ENCODE measurements at regions not wholly inside any gene's neighbourhood (a gene's known extent, or its start where the extent isn't known, plus 50 kb on each side); places are given as distances from the start of the nearest gene placed in this dataset.

GRCh38 chr3:95310560-95310959 lies 1247.7 kb downstream of the NSUN3 start:
- Histone ChIP-seq H3K27ac (ENCODE audit: low read depth in 1 of 2, low read length in 1 of 2) (no peak overlapping the region), H3K9ac (ENCODE audit: insufficient read depth in 1 of 2, low read length in 2 of 2) (no peak overlapping the region), H3K4me1 (ENCODE audit: control insufficient read depth in 5 of 5, insufficient read depth in 5 of 5, low read length in 5 of 5) (no peaks in the 10 kb centered on the region), H3K4me3 (no peak overlapping the region), H3K9me3 (ENCODE audit: control insufficient read depth in 4 of 4, insufficient read depth in 3 of 4, low read length in 3 of 4) (no peaks in the 10 kb centered on the region), H3K27me3 (ENCODE audit: control insufficient read depth in 3 of 3, insufficient read depth in 3 of 3, low read length in 2 of 3) (no peaks in the 10 kb centered on the region), H3K36me3 (ENCODE audit: control insufficient read depth in 4 of 4, insufficient read depth in 4 of 4, low read length in 4 of 4) (no peaks in the 10 kb centered on the region)
- WGBS, 2 donors = 86 to 89% methylated on average over 2 of the region's 2 CpGs
- TF ChIP-seq, protein P1, sequence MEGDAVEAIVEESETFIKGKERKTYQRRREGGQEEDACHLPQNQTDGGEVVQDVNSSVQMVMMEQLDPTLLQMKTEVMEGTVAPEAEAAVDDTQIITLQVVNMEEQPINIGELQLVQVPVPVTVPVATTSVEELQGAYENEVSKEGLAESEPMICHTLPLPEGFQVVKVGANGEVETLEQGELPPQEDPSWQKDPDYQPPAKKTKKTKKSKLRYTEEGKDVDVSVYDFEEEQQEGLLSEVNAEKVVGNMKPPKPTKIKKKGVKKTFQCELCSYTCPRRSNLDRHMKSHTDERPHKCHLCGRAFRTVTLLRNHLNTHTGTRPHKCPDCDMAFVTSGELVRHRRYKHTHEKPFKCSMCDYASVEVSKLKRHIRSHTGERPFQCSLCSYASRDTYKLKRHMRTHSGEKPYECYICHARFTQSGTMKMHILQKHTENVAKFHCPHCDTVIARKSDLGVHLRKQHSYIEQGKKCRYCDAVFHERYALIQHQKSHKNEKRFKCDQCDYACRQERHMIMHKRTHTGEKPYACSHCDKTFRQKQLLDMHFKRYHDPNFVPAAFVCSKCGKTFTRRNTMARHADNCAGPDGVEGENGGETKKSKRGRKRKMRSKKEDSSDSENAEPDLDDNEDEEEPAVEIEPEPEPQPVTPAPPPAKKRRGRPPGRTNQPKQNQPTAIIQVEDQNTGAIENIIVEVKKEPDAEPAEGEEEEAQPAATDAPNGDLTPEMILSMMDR (IDR thresholded peaks at IDR 0.05; ENCODE audit: control extremely low read depth, extremely low read depth) = no peak
- ATAC-seq (ENCODE audit: insufficient read depth, low FRiP score) (no peak), DNase-seq (no peak)

- H3K9me3 ChIP-seq (ENCODE audit: control insufficient read depth in 4 of 4, insufficient read depth in 3 of 4, low read length in 3 of 4) = no peaks in the 10 kb centered on the region
- TF ChIP-seq, protein P1 (IDR thresholded peaks at IDR 0.05; ENCODE audit: control extremely low read depth, extremely low read depth) = no peak
- no peaks in the 10 kb centered on the region for H3K27me3 ChIP-seq (ENCODE audit: control insufficient read depth in 3 of 3, insufficient read depth in 3 of 3, low read length in 2 of 3)
- H3K36me3 ChIP-seq (ENCODE audit: control insufficient read depth in 4 of 4, insufficient read depth in 4 of 4, low read length in 4 of 4) = no peaks in the 10 kb centered on the region
- no peak overlapping the region for H3K9ac ChIP-seq (ENCODE audit: insufficient read depth in 1 of 2, low read length in 2 of 2)
- WGBS, 2 donors = 51 to 80% methylated on average over 2 of the region's 2 CpGs
- DNase-seq (no peak), ATAC-seq (ENCODE audit: insufficient read depth, low FRiP score) (no peak)
- no peak overlapping the region for H3K4me3 ChIP-seq
- H3K27ac ChIP-seq (ENCODE audit: low read depth in 1 of 2, low read length in 1 of 2) = no peak overlapping the region
- H3K4me1 ChIP-seq (ENCODE audit: control insufficient read depth in 5 of 5, insufficient read depth in 5 of 5, low read length in 5 of 5) = no peaks in the 10 kb centered on the region
These were observed 1248.4 kb downstream of the NSUN3 start for GRCh38 chr3:95311272-95311671.

GRCh38 chr3:95312650-95313049 lies 1249.8 kb downstream of the NSUN3 start:
- Histone ChIP-seq H3K27ac (ENCODE audit: low read depth in 1 of 2, low read length in 1 of 2) (no peak overlapping the region), H3K36me3 (ENCODE audit: control insufficient read depth in 4 of 4, insufficient read depth in 4 of 4, low read length in 4 of 4) (no peaks in the 10 kb centered on the region), H3K9me3 (ENCODE audit: control insufficient read depth in 4 of 4, insufficient read depth in 3 of 4, low read length in 3 of 4) (no peaks in the 10 kb centered on the region), H3K4me1 (ENCODE audit: control insufficient read depth in 5 of 5, insufficient read depth in 5 of 5, low read length in 5 of 5) (no peaks in the 10 kb centered on the region), H3K9ac (ENCODE audit: insufficient read depth in 1 of 2, low read length in 2 of 2) (no peak overlapping the region), H3K27me3 (ENCODE audit: control insufficient read depth in 3 of 3, insufficient read depth in 3 of 3, low read length in 2 of 3) (no peaks in the 10 kb centered on the region), H3K4me3 (no peak overlapping the region)
- WGBS, 2 donors = 54 to 64% methylated on average over 3 of the region's 3 CpGs
- DNase-seq = no peak
- ATAC-seq (ENCODE audit: insufficient read depth, low FRiP score) = no peak
- TF ChIP-seq, protein P1 (IDR thresholded peaks at IDR 0.05; ENCODE audit: control extremely low read depth, extremely low read depth) = no peak

GRCh38 chr3:95319921-95320494 lies 1257.1 kb downstream of the NSUN3 start:
- H3K4me1 ChIP-seq (ENCODE audit: control insufficient read depth in 5 of 5, insufficient read depth in 5 of 5, low read length in 5 of 5) = no peaks in the 10 kb centered on the region
- no peak overlapping the region for H3K27ac ChIP-seq (ENCODE audit: low read depth in 1 of 2, low read length in 1 of 2)
- no peak for ATAC-seq (ENCODE audit: insufficient read depth, low FRiP score)
- no peak for DNase-seq
- TF ChIP-seq, protein P1 (IDR thresholded peaks at IDR 0.05; ENCODE audit: control extremely low read depth, extremely low read depth) = no peak
- no peak overlapping the region for H3K4me3 ChIP-seq
- H3K9me3 ChIP-seq (ENCODE audit: control insufficient read depth in 4 of 4, insufficient read depth in 3 of 4, low read length in 3 of 4) = no peaks in the 10 kb centered on the region
- H3K9ac ChIP-seq (ENCODE audit: insufficient read depth in 1 of 2, low read length in 2 of 2) = no peak overlapping the region
- H3K36me3 ChIP-seq (ENCODE audit: control insufficient read depth in 4 of 4, insufficient read depth in 4 of 4, low read length in 4 of 4) = no peaks in the 10 kb centered on the region
- H3K27me3 ChIP-seq (ENCODE audit: control insufficient read depth in 3 of 3, insufficient read depth in 3 of 3, low read length in 2 of 3) = no peaks in the 10 kb centered on the region
- WGBS, 2 donors = 58 to 69% methylated on average over 3 of the region's 3 CpGs
